ENCODE measurements at regions not wholly inside any gene's neighbourhood (a gene's known extent, or its start where the extent isn't known, plus 50 kb on each side); places are given as distances from the start of the nearest gene placed in this dataset.

- no peak for TF ChIP-seq BDP1 (IDR thresholded peaks at IDR 0.05; ENCODE audit: insufficient read depth, insufficient read length)
- no peak for TF ChIP-seq NCOA6 (IDR thresholded peaks at IDR 0.05)
Measured at GRCh38 chr1:239806897-239807296, 284.8 kb upstream of the FMN2 start.

Measured in K562 (cell line).